ENCODE measurements at regions not wholly inside any gene's neighbourhood (a gene's known extent, or its start where the extent isn't known, plus 50 kb on each side); places are given as distances from the start of the nearest gene placed in this dataset.

DNA sequence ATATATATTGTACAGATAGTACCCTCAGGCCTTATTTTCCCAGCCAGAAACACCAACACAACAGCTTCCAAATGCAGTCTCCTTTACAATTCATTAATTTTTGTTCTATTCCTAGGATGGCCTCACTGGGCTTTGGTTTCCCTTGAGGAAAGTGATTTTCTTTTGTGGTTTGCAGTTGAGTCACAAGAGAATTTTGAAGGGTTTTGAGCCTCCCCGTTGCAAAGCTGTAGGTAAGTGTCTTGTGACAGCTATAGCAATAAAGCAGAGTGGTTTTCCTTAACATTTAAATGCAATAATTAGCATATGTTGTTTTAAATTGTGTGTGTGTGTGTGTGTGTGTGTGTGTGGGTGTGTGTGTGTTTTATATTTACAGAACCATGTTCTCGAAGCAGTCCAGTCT is 54.1 kb upstream of the WDR17 start:
- DNase-seq (ENCODE audit: low spot score), result no peak

DNA sequence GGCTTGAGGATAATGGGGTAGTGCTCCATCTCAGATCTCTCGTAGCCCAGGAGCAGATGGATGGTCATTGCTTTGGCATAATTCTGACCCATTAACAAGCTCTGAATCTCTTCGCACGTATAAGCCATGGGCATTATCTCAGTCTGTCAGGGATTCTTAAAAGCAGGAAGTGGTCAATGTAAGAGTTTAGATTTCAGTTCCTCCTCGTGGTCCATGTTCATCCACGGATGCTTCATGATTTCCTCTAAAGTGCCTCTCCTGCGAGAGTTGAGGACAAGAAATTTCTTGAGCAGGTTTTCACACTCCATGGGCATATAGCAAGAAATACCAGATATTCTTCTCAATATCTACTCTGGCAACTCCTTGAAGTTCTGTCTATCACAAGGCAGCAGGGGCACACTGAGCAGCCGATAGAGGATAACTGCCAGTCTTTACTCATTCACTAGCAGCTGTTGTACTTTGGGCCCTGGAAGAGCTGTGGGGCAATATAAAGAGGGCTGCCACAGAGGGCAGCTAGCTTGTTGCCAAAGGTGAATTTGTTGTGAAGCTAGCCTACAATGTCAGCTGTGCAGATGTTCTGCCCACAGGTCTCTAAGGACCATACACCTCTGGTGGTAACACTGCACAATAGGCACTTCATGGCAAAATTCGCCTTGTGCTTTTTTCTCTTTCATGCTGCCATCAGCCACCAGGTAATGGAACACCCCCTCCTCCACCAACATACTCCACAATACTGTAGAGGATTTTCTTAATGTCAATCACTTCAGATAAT is 52.0 kb upstream of the WDR17 start:
- DNase-seq (ENCODE audit: low spot score), result no peak

DNA sequence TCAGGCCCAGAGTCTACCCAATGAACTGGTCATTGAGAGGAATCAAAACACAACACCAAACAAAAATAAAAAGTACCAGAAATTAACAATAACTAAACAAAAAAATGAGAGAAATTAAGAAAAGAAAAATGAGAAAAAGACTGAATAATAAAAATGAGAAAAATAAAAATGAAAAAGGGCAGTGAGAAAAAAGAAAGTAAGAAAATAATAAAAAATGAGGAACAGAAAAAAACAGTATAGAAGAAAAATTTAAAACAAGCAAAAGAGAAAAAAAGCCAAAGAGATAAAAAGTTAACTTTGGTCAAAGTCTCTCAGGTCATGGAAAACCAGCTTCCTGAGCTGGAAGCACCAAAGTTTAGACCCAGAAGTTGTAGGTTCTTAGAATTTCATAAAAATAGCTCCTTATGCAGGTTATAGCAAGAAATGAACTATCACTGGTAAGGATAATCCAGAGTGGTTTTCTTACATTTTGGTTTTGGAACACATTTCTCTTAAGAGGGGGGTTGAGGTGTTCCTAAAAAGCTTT is 51.0 kb upstream of the WDR17 start:
- no peak for DNase-seq (ENCODE audit: low spot score)
